ENCODE measurements at regions not wholly inside any gene's neighbourhood (a gene's known extent, or its start where the extent isn't known, plus 50 kb on each side); places are given as distances from the start of the nearest gene placed in this dataset.
"Not testable (repeated sequence)": the region's sequence is repeated elsewhere in the genome, so short reads cannot be mapped to it uniquely, and the experiment has no call there.

DNA sequence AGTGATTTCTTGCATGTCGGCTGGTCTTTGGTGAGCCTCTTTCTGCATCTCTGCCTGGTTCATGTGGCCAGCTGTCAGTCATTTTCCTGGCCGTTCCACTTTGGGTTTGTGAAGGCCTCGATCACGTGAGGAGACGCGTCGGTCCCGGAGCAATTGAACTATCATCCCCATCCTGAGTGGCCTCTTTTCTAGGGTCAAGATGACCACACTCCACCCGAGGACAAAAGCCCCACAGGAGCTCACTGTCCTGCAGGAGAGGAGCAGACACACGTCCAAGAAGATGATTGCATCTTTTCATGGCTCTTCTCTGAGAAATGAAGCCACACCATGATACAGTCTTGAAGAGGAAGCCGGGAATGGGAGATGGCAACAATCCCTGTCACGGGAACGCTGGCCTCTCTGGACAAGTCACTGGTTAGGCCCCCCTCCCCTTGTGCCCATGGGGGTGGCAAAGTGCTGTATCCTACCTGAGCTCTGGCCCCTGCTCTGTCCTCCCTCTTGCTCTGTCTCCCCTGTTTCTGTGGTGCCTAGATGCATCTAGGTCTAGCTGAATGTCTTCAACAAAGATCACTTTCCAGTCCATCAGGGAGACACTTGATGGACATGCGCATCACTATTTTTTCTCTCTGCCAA lies 291.4 kb upstream of the ZNF337 start:
- not testable (repeated sequence) for DNase-seq

DNA sequence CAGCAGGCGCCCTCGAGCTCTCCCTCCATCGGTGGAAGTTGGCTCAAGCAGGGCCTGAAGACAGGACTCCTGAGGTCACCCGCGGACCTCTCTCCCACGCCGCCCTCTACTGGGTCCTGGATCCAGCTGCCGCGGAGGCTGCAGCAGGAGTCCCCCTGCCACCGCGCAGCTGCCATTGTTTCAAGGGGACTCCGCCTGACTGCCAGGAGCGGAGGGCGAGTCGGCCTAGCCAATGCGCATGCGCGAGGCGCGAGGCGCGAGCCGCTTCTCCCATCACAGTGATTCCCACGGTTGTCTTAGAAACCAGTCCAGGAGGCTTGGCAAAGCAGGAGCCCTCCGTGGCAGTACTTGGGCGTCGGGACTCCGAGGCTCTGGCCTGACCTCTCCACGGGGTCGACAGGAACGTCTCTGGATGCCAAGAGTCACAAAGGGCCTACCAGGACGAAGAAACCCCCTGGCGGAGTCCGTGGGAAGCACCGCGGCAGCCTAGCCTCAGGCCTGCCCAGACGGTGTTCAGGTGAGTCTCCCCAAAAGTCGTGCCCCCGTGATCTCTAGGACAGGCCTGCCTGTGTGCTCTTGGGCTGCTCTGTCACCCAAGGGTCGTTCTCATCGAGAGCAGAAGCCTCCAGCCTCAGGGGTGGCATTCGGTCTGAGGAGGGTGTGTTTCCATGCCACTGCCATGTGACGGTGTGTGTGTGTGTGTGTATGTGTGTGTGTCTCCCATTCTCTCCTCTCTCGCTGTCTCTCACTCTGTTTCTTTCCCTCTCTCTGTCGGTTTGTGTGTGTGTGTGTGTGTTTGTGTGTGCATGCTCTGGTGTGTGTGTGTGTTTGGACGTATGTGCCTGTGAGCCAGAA lies 290.6 kb upstream of the ZNF337 start:
- DNase-seq, result peak; percentile 20

DNA sequence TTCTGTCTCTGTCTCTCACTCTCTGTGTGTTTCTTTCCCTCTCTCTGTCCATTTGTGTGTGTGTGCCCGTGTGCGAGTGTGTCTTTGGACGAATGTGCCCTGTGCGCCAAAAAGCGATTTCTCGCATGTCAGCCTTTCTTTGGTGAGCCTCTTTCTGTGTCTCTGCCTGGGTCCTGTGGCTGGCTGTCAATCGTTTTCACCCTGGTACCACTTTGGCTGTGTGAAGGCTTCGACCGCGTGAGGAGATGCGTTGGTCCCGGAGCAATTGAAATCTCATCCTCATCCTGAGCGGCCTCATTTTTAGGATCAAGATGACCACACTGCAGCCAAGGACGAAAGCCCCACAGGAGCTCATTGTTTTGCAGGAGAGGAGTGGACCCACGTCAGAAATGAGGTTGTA lies 288.9 kb upstream of the ZNF337 start:
- no peak for DNase-seq

DNA sequence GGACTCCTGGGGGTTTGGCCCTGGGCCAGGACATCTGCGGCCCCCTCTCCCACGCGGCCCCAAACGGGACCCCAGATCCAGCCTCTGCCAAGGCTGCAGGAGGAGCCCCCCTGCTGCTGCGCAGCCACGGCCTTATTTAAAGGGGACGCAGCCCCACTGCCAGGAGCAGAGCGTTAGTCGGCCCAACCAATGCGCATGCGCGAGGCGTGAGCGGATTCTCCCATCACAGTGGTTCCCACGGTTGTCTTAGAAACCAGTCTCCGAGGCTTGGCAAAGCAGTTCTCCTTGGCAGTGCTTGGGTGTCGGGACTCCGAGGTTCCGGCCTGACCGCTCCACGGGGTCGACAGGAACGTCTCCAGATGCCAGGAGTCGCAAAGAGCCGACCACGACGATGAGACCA lies 288.3 kb upstream of the ZNF337 start:
- DNase-seq, result peak; percentile 5

DNA sequence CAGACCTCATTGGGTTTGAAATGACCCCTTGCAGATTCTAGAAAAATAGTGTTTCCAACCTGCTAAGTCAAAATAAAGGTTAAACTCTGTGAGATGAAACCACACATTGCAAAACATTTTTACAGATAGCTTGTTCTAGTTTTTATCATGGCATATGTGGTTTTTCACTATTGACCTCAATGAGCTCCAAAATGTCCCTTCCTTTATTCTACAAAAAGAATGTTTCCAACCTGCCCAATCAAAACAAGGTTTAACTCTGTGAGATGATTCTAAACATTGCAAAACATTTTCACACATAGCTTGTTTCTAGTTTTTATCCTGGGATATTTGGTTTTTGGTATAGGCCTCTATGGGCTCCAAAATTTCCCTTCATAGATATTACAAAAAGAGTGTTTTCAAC lies 286.0 kb upstream of the ZNF337 start:
- DNase-seq, result not testable (repeated sequence)

DNA sequence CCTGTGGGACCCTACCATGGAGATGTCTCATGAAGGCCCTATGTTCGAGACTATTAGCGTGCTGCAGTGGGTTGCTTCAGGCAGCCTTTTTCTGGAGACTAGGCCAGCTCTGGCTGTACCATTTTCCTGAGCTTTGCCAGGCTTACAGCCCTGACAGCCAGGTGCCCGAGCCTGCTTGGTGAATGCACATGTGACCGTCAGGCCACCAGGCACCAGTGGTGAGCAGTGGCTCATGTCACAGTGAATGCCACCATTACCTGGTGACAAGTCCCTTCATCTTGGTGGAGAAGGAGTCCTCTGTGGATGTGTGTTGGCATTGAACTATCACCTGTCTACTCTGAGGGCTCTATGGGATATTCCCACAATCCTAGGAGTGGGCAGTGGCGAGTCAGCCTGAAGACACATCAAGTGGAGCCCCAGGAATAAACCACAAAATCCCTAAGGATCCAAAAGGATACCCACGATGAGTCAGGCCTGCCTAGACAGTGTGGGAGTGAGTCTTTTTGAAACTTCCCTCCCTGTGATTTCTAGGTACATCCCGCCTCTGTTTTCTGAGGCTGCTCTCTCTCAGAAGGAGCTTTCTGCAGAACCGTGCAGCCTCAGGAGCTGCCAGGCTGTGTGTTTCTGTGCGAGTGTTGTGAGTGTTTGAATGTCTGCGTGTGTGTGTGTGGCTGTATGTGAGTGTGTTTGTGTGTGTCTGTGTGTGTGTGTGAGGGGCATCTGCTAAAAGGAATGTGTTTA lies 282.0 kb upstream of the ZNF337 start:
- DNase-seq, result not testable (repeated sequence)

DNA sequence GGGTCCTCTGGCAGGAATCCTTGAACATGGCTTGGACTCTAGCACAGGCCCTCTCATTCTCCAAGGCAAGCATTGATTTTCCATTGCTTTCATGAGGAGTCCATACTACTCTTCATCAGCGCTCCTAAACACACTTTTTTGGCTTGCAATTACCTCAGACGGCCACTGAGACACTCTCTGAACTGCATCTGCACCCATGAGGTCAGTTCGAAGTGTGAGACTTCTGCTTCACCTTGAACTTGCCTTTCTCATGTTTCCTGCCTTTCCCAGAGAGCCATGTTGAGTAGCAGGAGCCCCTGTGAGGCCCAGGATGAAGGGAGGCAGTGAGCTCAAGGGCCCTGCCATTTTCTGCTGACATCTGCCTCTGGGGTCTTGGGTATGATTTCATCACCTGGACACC lies 279.2 kb upstream of the ZNF337 start:
- not testable (repeated sequence) for DNase-seq

DNA sequence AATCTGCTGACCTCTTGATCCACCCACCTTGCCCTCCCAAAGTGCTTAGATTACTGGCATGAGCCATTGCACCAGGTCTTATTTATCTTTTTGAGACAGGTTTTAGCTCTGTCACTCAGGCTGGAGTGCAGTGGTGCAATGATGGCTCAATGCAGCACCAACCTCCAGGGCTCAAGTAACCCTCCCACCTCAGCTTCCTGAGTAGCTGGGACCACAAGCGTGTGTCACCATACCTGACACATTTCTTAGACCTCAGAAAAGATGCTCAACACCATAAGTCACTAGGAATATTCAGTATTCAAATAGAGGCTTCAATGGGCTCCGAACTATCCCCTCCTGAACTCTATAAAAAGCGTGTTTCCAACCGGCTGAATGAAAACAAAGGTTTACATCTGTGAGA lies 268.6 kb upstream of the ZNF337 start:
- DNase-seq, result not testable (repeated sequence)

DNA sequence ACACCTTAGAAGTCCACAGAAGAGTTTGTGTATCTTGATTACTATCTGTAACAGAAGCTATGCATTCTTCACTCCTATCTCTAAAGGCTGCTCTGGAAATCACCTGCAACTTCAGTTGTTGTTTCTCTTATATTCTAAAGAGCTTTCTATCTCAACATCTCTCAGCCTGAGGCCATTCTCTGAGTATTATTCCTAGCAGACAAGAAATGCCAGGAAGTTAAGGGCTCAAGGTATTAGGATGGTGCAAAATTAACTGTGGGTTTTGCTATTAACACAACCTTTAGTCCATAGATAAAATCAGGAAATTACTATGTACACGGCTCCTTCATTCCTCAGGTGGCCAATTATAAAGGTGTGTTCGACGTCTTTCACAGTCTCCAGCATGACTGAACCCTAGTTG lies 257.2 kb upstream of the ZNF337 start:
- not testable (repeated sequence) for DNase-seq

DNA sequence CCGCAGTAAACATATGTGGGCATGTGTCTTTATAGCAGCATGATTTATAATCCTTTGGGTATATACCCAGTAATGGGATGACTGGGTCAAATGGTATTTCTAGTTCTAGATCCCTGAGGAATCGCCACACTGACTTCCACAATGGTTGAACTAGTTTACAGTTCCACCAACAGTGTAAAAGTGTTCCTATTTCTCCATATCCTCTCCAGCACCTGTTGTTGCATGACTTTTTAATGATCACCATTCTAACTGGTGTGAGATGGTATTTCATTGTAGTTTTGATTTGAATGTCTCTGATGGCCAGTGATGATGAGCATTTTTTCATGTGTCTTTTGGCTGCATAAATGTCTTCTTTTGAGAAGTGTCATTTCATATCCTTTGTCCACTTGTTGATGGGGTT lies 238.6 kb upstream of the ZNF337 start:
- DNase-seq, result not testable (repeated sequence)

DNA sequence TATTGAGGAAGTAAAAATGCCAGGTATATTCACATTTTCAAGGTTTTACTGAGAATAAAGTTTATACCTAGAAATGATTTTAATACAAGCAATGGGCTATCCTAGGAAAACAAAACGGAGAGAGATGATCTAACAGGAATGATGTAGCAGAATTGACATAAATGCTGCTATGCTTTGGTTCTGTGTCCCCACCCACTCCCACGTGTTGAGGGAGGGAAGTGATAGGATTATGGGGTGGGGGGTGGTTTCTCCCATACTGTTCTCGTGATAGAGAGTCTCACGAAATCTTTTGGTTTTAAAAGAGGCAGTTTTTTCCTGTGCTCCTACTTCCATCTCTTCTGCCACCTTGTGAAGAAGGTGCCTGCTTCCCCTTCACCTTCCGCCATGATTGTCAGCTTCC lies 236.2 kb upstream of the ZNF337 start:
- not testable (repeated sequence) for DNase-seq

DNA sequence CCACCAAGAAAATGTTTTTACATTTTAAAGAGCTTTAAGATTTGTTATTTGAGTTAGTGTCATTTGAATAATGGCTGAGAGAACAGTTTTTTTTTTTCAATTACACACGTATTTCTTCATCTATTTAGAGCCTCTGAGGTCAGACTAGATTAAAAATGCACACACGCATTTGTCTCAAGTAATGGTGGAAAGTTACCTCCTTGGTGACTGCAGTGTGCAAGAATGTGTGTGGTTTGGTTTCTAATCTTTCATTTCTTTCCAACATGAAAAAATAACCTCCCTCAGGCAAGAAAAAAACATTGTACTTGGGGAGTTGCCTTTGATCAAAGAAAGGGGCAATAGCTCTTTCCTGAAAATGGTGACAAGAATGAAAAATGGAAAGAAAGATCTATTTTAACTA lies 235.5 kb upstream of the ZNF337 start:
- not testable (repeated sequence) for DNase-seq

DNA sequence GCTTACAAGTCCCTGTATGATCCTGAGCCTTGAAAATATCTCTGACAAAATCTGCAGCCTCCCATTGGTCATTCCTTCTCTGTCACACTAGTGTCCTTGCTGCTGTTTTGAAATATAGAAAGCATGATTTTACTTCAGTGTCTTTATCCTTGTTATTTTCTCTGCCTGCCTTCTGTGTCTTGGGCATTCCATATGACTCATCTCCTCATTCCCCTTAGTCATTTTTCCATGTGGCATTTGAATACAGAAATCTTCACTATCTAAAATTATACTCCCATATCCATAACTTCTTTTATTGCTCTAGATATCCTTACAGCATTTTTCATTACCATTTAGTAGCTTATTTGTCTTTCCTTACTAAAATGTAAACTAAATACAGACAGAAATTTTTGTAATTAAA lies 205.7 kb upstream of the ZNF337 start:
- DNase-seq, result not testable (repeated sequence)

DNA sequence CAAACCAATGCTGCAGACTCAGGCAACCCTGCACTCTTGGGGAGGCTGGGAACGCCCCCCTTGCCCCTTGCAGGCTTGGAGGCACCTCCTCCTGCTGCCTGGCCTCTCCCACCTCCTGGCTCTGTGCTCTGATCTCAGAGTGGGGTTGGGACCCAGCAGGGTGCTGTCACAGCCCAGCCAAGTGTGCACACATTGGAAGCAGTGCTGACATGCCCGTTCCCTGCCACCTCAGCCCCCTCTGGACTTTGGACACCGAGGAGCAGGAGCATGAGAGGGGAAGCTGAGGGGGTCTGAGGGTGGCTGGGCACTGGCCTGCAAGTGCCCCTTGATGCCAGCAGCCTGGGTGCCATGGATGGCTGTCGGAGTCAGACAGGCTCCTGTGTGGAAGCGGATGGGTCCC lies 202.0 kb upstream of the ZNF337 start:
- not testable (repeated sequence) for DNase-seq

DNA sequence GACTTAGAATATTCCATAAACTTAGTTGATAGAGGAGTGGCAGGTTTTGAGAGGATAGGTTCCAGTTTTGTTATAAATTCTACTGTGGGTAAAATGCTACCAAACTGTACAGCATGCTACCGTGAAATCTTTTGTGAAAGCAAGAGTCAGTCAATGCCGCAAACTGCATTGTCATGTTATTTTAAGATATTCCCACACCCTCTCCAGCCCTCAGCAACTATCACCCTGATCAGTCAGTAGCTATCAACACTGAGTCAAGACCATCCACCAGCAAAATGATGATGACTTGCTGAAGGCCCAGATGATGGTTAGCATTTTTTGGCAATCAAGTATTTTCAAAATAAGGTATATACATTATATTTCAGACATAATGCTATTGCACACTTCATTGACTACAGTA lies 182.4 kb upstream of the ZNF337 start:
- DNase-seq, result not testable (repeated sequence)

DNA sequence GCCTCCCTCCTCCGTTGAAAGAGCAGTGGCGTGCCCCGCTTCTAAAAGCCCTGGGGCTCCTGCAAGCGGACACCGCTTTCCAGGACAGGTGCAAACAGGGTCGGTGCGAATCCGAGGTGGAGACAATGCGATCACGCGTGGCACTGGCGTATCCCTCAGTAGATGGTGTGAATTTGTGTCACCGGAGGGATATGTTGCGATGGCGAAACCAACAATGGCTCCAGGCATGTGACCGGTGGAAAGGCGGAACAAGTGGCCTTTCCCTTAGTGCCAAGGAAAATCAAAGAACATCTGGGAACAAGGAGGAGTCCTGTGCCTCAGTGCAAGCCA lies 172.0 kb upstream of the ZNF337 start:
- DNase-seq, result not testable (repeated sequence)

DNA sequence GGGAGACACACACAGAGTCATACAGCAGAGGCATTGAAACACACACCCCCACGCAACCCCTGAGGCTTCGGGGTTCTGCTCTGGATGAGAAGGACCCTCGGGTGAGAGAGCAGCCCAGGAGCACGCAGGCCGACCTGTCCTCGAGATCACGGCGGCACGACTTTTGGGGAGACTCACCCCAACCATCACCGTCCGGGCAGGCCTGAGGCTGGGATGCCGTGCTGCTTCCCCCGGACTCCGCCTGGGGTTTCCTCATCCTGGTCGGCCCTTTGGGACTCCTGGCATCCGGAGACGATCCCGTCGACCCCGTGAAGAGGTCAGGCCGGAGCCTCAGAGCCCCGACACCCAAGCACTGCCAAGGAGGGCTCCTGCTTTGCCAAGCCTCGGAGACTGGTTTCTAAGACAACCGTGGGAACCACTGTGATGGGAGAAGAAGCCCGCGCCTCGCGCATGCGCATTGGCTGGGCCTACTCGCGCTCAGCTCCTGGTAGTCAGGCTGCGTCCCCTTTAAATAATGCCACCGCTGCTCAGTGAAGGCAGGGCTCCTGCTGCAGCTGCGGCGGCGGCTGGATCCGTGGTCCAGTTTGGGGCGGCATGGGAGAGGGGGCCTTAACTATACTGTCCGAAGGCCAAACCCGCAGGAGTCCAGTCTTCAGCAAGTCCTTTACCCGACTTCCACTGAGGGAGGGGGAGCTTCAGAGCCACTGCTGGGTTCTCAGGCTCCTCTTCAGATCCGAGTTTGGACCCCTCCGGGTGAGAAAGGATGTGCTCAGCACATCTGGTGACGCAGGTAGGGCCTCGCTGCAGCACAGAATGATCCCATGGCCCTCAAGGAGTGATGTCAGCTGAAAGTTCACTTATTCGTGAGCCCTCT lies 171.4 kb upstream of the ZNF337 start:
- DNase-seq, result peak; percentile 66

DNA sequence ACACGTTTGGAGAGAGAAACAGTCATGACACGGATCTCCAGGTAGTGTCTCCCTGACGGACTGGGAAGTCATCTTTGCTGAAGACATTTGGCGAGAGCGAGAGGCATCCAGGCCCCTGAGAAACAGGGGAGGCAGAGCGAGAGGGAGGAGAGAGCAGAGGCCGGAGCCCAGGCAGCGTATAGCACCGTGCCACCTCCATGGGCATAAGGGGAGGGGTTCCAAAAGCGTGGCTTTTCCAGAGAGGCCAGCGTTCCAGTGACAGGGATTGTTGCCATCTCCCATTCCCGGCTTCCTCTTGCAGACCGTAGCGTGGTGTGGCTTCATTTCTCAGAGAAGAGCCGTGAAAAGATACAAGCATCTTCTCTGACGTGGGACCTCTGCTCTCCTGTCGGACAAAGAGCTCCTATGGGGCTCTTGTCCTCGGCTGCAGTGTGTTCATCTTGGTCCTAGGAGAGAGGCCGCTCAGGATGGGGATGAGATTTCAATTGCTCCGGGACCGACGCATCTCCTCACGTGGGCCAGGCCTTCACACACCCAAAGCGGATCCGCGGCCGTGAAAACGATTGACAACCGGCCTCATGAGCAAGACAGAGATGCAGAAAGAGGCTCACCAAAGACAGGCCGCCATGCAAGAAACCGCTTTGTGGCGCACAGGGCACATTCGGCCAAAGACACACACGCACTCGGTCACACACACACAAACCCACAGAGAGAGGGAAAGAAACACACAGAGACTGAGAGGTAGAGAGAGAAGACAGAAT lies 170.5 kb upstream of the ZNF337 start:
- DNase-seq, result not testable (repeated sequence)

DNA sequence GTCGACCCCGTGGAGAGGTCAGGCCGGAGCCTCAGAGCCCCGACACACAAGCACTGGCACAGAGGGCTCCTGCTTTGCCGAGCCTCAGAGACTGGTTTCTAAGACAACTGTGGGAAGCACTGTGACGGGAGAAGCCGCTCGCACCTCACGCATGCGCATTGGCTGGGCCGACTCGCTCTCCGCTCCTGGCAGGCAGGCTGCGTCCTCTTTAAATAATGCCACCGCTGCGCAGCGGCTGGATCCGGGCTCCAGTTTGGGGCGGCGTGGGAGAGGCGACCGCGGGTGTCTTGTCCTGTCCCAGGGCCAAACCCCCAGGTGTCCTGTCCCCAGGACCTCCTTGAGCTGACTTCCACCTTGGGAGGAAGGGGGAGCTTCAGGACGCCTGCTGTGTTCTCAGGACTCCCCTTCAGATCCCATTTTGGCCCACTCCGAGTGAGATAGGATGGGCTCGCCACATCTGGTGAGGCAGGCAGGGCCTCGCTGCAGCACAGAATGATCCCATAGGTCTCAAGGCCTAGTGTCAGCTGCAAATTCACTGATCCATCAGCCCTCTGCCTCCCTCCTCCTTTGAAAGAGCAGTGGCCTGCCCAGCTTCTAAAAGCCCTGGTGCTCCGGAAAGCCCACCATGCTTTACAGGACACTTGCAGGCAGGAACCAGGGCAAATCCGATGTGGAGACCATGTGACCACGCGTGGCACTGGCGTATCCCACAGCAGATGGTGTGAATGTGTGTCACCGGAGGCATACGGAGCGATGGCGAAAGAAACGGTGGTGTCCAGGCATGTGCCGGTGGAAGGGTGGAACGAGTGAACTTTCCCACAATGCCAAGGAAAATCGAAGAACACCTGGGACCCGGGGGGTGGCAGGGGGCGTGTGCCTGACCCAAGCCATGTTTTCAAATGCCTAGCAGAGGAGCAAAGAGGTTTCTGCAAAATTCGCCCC lies 169.3 kb upstream of the ZNF337 start:
- peak; percentile 69 for DNase-seq

All from muscle of arm (tissue), 1 donor.